DOHH2 (cell line): ENCODE measurements at regions not wholly inside any gene's neighbourhood (a gene's known extent, or its start where the extent isn't known, plus 50 kb on each side); places are given as distances from the start of the nearest gene placed in this dataset.

Source experiments
- EZH2phosphoT487 ChIP-seq: fragments of 200-600 bp; sonication (generic); IDR thresholded peaks from 2 replicates; pipeline ENCODE4 v1.6.1; 2017; ENCODE audit warnings: borderline replicate concordance, mild to moderate bottlenecking, antibody characterized with exemption, low read length, moderate library complexity, mixed read lengths
- TF ChIP-seq, protein P1 (sequence below): fragments of 200-600 bp; sonication (generic); IDR thresholded peaks from one replicate; pipeline ENCODE4 v1.5.1; 2014; ENCODE audit warnings: antibody characterized with exemption, mild to moderate bottlenecking, low read depth, low read length; ENCODE audit not compliant: poor library complexity, severe bottlenecking

DNA sequence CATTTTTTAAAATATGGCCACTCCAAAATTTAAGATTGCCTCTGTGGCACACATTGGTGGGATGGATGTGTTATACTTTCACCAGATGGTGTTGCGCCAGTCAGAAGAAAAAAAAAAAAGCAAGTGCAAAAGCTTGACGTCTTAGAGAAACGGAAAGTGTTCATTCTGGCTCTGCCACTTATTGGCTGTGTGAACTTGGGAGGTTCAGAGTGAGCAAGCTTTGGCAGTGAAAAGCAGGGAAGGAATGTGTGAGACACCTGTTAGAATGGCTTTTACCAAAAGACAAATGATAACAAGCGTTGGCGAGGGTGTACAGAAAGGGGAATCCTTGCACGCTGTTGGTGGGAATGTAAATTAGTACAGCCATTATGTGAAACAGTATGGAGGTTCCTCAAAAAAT, 298.0 kb downstream of the TMEM114 start:
- TF ChIP-seq, protein P1, sequence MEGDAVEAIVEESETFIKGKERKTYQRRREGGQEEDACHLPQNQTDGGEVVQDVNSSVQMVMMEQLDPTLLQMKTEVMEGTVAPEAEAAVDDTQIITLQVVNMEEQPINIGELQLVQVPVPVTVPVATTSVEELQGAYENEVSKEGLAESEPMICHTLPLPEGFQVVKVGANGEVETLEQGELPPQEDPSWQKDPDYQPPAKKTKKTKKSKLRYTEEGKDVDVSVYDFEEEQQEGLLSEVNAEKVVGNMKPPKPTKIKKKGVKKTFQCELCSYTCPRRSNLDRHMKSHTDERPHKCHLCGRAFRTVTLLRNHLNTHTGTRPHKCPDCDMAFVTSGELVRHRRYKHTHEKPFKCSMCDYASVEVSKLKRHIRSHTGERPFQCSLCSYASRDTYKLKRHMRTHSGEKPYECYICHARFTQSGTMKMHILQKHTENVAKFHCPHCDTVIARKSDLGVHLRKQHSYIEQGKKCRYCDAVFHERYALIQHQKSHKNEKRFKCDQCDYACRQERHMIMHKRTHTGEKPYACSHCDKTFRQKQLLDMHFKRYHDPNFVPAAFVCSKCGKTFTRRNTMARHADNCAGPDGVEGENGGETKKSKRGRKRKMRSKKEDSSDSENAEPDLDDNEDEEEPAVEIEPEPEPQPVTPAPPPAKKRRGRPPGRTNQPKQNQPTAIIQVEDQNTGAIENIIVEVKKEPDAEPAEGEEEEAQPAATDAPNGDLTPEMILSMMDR: no peak
- no peak for TF ChIP-seq EZH2phosphoT487
